PC-3 (cell line): ENCODE measurements at regions not wholly inside any gene's neighbourhood (a gene's known extent, or its start where the extent isn't known, plus 50 kb on each side); places are given as distances from the start of the nearest gene placed in this dataset.
A peak's percentile ranks its signal among the peaks of the same experiment; 100 is the strongest.

Experiments used
- ATAC-seq: fragments of 200-7000 bp; cut with Tn5 transposase; 2 replicates; pipeline ENCODE4 v1.9.1; 2020; ENCODE audit warnings: mild to moderate bottlenecking, moderate library complexity
- BruUV-seq: library from RNA; stranded (reverse); fragments of 400-500 nt; replicated peaks from 2 replicates; lab custom pipeline; 2021; lab: Mats Ljungman, UMichigan
- CTCF ChIA-PET: fragments of 300-600 bp; sonication (Branson Sonifier 250); formaldehyde crosslinking; loops from one replicate; lab custom pipeline; 2022; ENCODE audit warnings: antibody characterized with exemption; lab: Charles Lee
- POLR2A ChIA-PET: fragments of 300-600 bp; sonication (Branson Sonifier 250); formaldehyde crosslinking; loops from one replicate; lab custom pipeline; 2022; ENCODE audit warnings: antibody characterized with exemption; ENCODE audit not compliant: unreplicated experiment; lab: Charles Lee
- DNase-seq: peaks from one replicate; pipeline ENCODE4 v3.0.0-alpha.2; 2015
- H2AFZ ChIP-seq: fragments of 300-600 bp; sonication (generic); 2 replicates; pipeline ENCODE4 v1.6.0; 2016; ENCODE audit warnings: antibody characterized with exemption, low read length
- H3F3A ChIP-seq: fragments of 300-600 bp; sonication (generic); one replicate; pipeline ENCODE4 v1.6.0; 2017; ENCODE audit warnings: antibody characterized with exemption, low read length, control low read depth, mild to moderate bottlenecking; ENCODE audit not compliant: unreplicated experiment
- H3K27ac ChIP-seq: fragments of 300-600 bp; sonication (generic); 2 replicates; pipeline ENCODE4 v1.5.1; 2016; ENCODE audit warnings: mild to moderate bottlenecking, low read length
- H3K27me3 ChIP-seq: fragments of 300-600 bp; sonication (generic); 2 replicates; pipeline ENCODE4 v1.6.1; 2016; ENCODE audit warnings: low read length, mixed read lengths
- H3K36me3 ChIP-seq: fragments of 300-600 bp; sonication (generic); 2 replicates; pipeline ENCODE4 v1.6.1; 2016; ENCODE audit warnings: low read depth, mixed run types, low read length, mixed read lengths
- H3K4me1 ChIP-seq: fragments of 300-600 bp; sonication (generic); 2 replicates; pipeline ENCODE4 v1.5.1; 2016; ENCODE audit warnings: low read length; ENCODE audit not compliant: insufficient read depth
- H3K4me2 ChIP-seq: fragments of 300-600 bp; sonication (generic); 2 replicates; pipeline ENCODE4 v1.6.0; 2016; ENCODE audit warnings: low read length
- H3K4me3 ChIP-seq: fragments of 300-600 bp; sonication (generic); 2 replicates; pipeline ENCODE4 v1.5.1; 2016; ENCODE audit warnings: mild to moderate bottlenecking, low read length, mixed read lengths
- H3K79me2 ChIP-seq: fragments of 300-600 bp; sonication (generic); 2 replicates; pipeline ENCODE4 v1.6.1; 2017; ENCODE audit warnings: low read length, mixed read lengths
- H3K9ac ChIP-seq: fragments of 300-600 bp; sonication (generic); 2 replicates; pipeline ENCODE4 v1.6.0; 2016; ENCODE audit warnings: mild to moderate bottlenecking, low read length
- H3K9me2 ChIP-seq: fragments of 300-600 bp; sonication (generic); replicated peaks from 2 replicates; pipeline ENCODE4 v1.6.1; 2016; ENCODE audit warnings: mixed run types, low read length, mixed read lengths
- H3K9me3 ChIP-seq: fragments of 300-600 bp; sonication (generic); 2 replicates; pipeline ENCODE4 v1.6.1; 2016; ENCODE audit warnings: low read length, mixed read lengths
- H4K20me1 ChIP-seq: fragments of 300-600 bp; sonication (generic); 2 replicates; pipeline ENCODE4 v1.6.1; 2016; ENCODE audit warnings: low read length, mixed read lengths
- EZH2 ChIP-seq: fragments of 300-600 bp; sonication (generic); IDR thresholded peaks from one replicate; pipeline ENCODE4 v1.6.1; 2017; ENCODE audit warnings: antibody characterized with exemption, mild to moderate bottlenecking, low read length; ENCODE audit not compliant: unreplicated experiment
- EZH2phosphoT487 ChIP-seq: fragments of 300-600 bp; sonication (generic); IDR thresholded peaks from 2 replicates; pipeline ENCODE4 v1.6.1; 2018; ENCODE audit warnings: mild to moderate bottlenecking, antibody characterized with exemption, low read length, borderline replicate concordance
- intact Hi-C: fragments of 100-400 bp; cut with micrococcal nuclease; formaldehyde crosslinking; loops from 2 replicates; pipeline ENCODE4 v1.9.0; 2023
- TF ChIP-seq, protein P1 (sequence below): fragments of 300-600 bp; sonication (generic); conservative IDR thresholded peaks from 2 replicates; pipeline ENCODE4 v1.5.1; 2017; ENCODE audit warnings: antibody characterized with exemption, low read depth, mild to moderate bottlenecking, low read length

DNA sequence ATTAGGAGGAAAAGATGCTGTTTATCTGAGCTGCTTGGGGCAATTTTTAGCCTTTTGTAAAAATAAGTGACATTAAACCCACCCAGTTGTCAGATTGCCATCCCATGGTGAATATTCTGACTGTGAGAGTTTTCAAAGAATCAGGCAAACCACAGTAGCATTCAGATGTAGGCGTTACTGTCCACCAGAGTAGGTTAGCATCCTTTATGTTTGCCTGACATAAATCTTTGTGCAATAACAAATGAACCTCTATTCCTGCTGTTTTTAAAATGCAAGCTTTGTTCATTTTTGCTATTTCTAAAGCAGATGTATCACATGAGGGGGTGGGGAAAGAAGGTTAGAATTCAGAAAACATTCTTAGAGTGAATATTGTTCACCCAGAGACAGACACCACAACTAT lies 427.8 kb downstream of the CDH9 start:
- DNase-seq (no peak), ATAC-seq (no peak)
- Histone ChIP-seq H3K9me3 (no peaks in the 10 kb centered on the region), H4K20me1 (no peaks in the 10 kb centered on the region), H3K79me2 (no peaks in the 10 kb centered on the region), H3K4me1 (no peaks in the 10 kb centered on the region), H2AFZ (no peak overlapping the region), H3K9ac (no peak overlapping the region), H3K4me3 (no peak overlapping the region), H3F3A (no peaks in the 10 kb centered on the region), H3K9me2 (no peaks in the 10 kb centered on the region), H3K27me3 (no peaks in the 10 kb centered on the region), H3K36me3 (no peaks in the 10 kb centered on the region), H3K4me2 (no peak overlapping the region), H3K27ac (no peak overlapping the region)
- TF ChIP-seq EZH2, result no peak
- TF ChIP-seq EZH2phosphoT487, result no peak
- TF ChIP-seq, protein P1, sequence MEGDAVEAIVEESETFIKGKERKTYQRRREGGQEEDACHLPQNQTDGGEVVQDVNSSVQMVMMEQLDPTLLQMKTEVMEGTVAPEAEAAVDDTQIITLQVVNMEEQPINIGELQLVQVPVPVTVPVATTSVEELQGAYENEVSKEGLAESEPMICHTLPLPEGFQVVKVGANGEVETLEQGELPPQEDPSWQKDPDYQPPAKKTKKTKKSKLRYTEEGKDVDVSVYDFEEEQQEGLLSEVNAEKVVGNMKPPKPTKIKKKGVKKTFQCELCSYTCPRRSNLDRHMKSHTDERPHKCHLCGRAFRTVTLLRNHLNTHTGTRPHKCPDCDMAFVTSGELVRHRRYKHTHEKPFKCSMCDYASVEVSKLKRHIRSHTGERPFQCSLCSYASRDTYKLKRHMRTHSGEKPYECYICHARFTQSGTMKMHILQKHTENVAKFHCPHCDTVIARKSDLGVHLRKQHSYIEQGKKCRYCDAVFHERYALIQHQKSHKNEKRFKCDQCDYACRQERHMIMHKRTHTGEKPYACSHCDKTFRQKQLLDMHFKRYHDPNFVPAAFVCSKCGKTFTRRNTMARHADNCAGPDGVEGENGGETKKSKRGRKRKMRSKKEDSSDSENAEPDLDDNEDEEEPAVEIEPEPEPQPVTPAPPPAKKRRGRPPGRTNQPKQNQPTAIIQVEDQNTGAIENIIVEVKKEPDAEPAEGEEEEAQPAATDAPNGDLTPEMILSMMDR, result no peak
- CTCF ChIA-PET, result no interaction called here
- no TSS peak for BruUV-seq
- POLR2A ChIA-PET, result no interaction called here
- intact Hi-C loops, result no loop called here

DNA sequence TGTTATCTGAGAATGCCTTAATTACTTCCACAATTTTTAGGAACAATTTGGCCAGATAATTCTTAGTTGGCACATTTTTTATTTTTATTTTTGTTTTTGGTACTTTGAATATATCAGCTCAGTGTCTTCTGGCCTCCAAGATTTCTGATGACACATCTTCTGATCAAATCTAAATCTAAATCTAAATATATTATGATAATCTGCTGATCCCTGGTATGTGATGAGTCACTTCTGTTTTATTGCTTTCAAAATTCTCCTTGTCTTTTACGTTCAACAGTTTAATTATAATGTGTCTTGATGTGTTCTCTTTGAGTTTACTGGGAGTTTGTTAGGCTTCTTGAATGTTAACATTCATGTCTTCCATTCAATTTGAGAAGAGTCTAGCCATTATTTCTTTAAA lies 436.8 kb downstream of the CDH9 start:
- Histone ChIP-seq H3K4me3 (no peak overlapping the region), H3K27ac (no peak overlapping the region), H3K9ac (no peak overlapping the region), H3K79me2 (no peaks in the 10 kb centered on the region), H3K4me2 (no peak overlapping the region), H3K9me2 (no peaks in the 10 kb centered on the region), H3F3A (no peaks in the 10 kb centered on the region), H2AFZ (no peak overlapping the region), H3K4me1 (no peaks in the 10 kb centered on the region), H3K9me3 (no peaks in the 10 kb centered on the region), H4K20me1 (no peaks in the 10 kb centered on the region), H3K36me3 (no peaks in the 10 kb centered on the region), H3K27me3 (no peaks in the 10 kb centered on the region)
- peak; percentile 7 for DNase-seq
- POLR2A ChIA-PET, result no interaction called here
- no TSS peak for BruUV-seq
- ATAC-seq, result no peak
- intact Hi-C loops, result no loop called here
- TF ChIP-seq, protein P1, result no peak
- TF ChIP-seq EZH2phosphoT487, result no peak
- no peak for TF ChIP-seq EZH2
- CTCF ChIA-PET, result no interaction called here

DNA sequence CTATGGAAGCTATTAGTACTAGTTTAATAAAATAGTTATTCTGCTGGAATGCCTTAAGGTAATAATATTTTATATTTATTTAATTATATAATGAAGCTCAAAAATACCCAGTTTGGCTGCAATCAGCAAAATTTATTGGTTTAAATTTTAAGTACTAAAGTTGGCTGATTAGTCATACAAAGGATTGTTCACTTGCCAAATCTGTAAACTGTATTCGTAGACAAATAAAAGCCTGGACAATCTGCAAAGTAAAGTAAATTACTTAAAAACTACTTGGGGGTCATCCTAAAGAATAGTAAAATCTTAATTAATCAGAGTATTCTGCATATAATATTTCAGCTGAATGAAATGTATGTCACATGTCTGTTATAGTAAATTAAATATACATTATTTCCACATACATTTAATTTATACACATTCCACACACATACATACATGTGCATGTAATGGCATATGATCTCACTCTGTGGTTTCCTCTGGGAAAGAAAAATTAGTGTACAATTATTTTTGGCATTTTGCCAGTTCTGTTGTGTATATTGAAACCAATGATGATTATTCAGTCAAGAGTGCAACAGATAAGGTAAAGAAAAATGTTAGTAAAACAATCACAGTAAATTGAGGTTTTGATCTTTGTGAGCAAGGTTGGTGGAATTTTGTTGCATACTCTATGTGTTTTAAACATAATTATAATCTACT lies 455.9 kb downstream of the CDH9 start:
- POLR2A ChIA-PET, result no interaction called here
- DNase-seq, result peak; percentile 56
- H3K27me3 ChIP-seq, result no peaks in the 10 kb centered on the region

More for the DNA sequence above, 455.9 kb downstream of the CDH9 start:
- Histone ChIP-seq H4K20me1 (no peaks in the 10 kb centered on the region), H2AFZ (no peak overlapping the region), H3K4me1 (peaks cover 9% of the 10 kb centered on the region), H3K36me3 (no peaks in the 10 kb centered on the region), H3K9me3 (no peaks in the 10 kb centered on the region), H3K9me2 (no peaks in the 10 kb centered on the region), H3K9ac (no peak overlapping the region), H3K4me3 (no peak overlapping the region), H3F3A (no peaks in the 10 kb centered on the region), H3K79me2 (no peaks in the 10 kb centered on the region), H3K27ac (no peak overlapping the region), H3K4me2 (no peak overlapping the region; the same call in 1 of the 2 replicates)
- TF ChIP-seq EZH2phosphoT487 (no peak), EZH2 (no peak)
- TF ChIP-seq, protein P1, result no peak
- no TSS peak for BruUV-seq
- intact Hi-C loops, result no loop called here
- no peak for ATAC-seq
- CTCF ChIA-PET, result no interaction called here
